ENCODE measurements at regions not wholly inside any gene's neighbourhood (a gene's known extent, or its start where the extent isn't known, plus 50 kb on each side); places are given as distances from the start of the nearest gene placed in this dataset.
"Not testable (repeated sequence)": the region's sequence is repeated elsewhere in the genome, so short reads cannot be mapped to it uniquely, and the experiment has no call there.

- no peak for TF ChIP-seq CTCF (IDR thresholded peaks at IDR 0.05)
- no peak for TF ChIP-seq EP300 (IDR thresholded peaks at IDR 0.05)
- TF ChIP-seq POLR2A (IDR thresholded peaks at IDR 0.05): no peak
- no peak for TF ChIP-seq POLR2AphosphoS5 (IDR thresholded peaks at IDR 0.05)
- 70% methylated on average over 2 of the region's 2 CpGs for WGBS
- Histone ChIP-seq H3K27me3 (no peaks in the 10 kb centered on the region), H3K4me1 (no peaks in the 10 kb centered on the region), H3K4me3 (no peak overlapping the region), H3K27ac (no peak overlapping the region), H3K36me3 (no peaks in the 10 kb centered on the region), H3K9me3 (no peaks in the 10 kb centered on the region)
- no peak for DNase-seq (ENCODE audit: low spot score in 2 of 2)
These were observed 1115.4 kb downstream of the STPG2 start for GRCh38 chr4:97027728-97028410.

- Histone ChIP-seq H3K9me3 (no peaks in the 10 kb centered on the region), H3K4me3 (no peak overlapping the region), H3K4me1 (no peaks in the 10 kb centered on the region), H3K27ac (no peak overlapping the region), H3K27me3 (no peaks in the 10 kb centered on the region), H3K36me3 (no peaks in the 10 kb centered on the region)
- TF ChIP-seq EP300 (IDR thresholded peaks at IDR 0.05): no peak
- no peak for TF ChIP-seq CTCF (IDR thresholded peaks at IDR 0.05)
- no peak for TF ChIP-seq POLR2A (IDR thresholded peaks at IDR 0.05)
- no peak for TF ChIP-seq POLR2AphosphoS5 (IDR thresholded peaks at IDR 0.05)
- no peak for DNase-seq (ENCODE audit: low spot score in 2 of 2)
- WGBS: 49% methylated on average over 2 of the region's 2 CpGs
These were observed 1114.5 kb downstream of the STPG2 start for GRCh38 chr4:97028785-97029184.

- not testable (repeated sequence) for H3K4me3 ChIP-seq; H3K9me3 ChIP-seq; H3K36me3 ChIP-seq; H3K4me1 ChIP-seq; DNase-seq (ENCODE audit: low spot score in 2 of 2); H3K27me3 ChIP-seq; H3K27ac ChIP-seq
- 76% methylated on average over 7 of the region's 12 CpGs for WGBS
These were observed 1105.7 kb downstream of the STPG2 start for GRCh38 chr4:97037411-97038145.

- H3K9me3 ChIP-seq: no peaks in the 10 kb centered on the region
- no peak overlapping the region for H3K4me3 ChIP-seq
- H3K27ac ChIP-seq: no peak overlapping the region
- H3K36me3 ChIP-seq: no peaks in the 10 kb centered on the region
- TF ChIP-seq POLR2A (IDR thresholded peaks at IDR 0.05): no peak
- TF ChIP-seq CTCF (IDR thresholded peaks at IDR 0.05): no peak
- no peak for TF ChIP-seq EP300 (IDR thresholded peaks at IDR 0.05)
- TF ChIP-seq POLR2AphosphoS5 (IDR thresholded peaks at IDR 0.05): no peak
- no peak for DNase-seq (ENCODE audit: low spot score in 2 of 2)
- 88% methylated on average over 1 of the region's 9 CpGs for WGBS
- no peaks in the 10 kb centered on the region for H3K27me3 ChIP-seq
- H3K4me1 ChIP-seq: no peaks in the 10 kb centered on the region
These were observed 1105.1 kb downstream of the STPG2 start for GRCh38 chr4:97038146-97038516.

GRCh38 chr4:97072666-97073065 is 1070.6 kb downstream of the STPG2 start:
- H3K9me3 ChIP-seq: no peaks in the 10 kb centered on the region
- H3K4me1 ChIP-seq: no peaks in the 10 kb centered on the region
- 90% methylated on average over 3 of the region's 3 CpGs for WGBS
- no peak for DNase-seq (ENCODE audit: low spot score in 2 of 2)
- H3K4me3 ChIP-seq: no peak overlapping the region
- no peak for TF ChIP-seq POLR2A (IDR thresholded peaks at IDR 0.05)
- TF ChIP-seq CTCF (IDR thresholded peaks at IDR 0.05): no peak
- TF ChIP-seq EP300 (IDR thresholded peaks at IDR 0.05): no peak
- TF ChIP-seq POLR2AphosphoS5 (IDR thresholded peaks at IDR 0.05): no peak
- no peaks in the 10 kb centered on the region for H3K27me3 ChIP-seq
- H3K36me3 ChIP-seq: no peaks in the 10 kb centered on the region
- H3K27ac ChIP-seq: no peak overlapping the region

All from suprapubic skin (tissue), 4 donors.